HG03095 (cell line): ENCODE measurements at regions not wholly inside any gene's neighbourhood (a gene's known extent, or its start where the extent isn't known, plus 50 kb on each side); places are given as distances from the start of the nearest gene placed in this dataset.

ENCODE experiments used
- ATAC-seq: cut with Tn5 transposase; IDR thresholded peaks from one replicate; pipeline ENCODE4 v1.9.1; 2021; ENCODE audit warnings: moderate library complexity; ENCODE audit not compliant: unreplicated experiment

GRCh38 chr22:49626361-49627216, 201.1 kb downstream of the BRD1 start:
- no peak for ATAC-seq

GRCh38 chr22:49624421-49625177, 203.1 kb downstream of the BRD1 start:
- ATAC-seq = no peak

- no peak for ATAC-seq
Observed at GRCh38 chr22:49623715-49624114, 204.0 kb downstream of the BRD1 start.

- ATAC-seq = no peak
Observed at GRCh38 chr22:49623176-49623575, 204.5 kb downstream of the BRD1 start.

- ATAC-seq = no peak
Observed at GRCh38 chr22:49622241-49623105, 205.2 kb downstream of the BRD1 start.

- ATAC-seq = no peak
Observed at GRCh38 chr22:49621601-49622210, 206.0 kb downstream of the BRD1 start.

- no peak for ATAC-seq
Observed at GRCh38 chr22:49620666-49621065, 207.0 kb downstream of the BRD1 start.

- no peak for ATAC-seq
Observed at GRCh38 chr22:49620003-49620556, 207.6 kb downstream of the BRD1 start.

GRCh38 chr22:49619301-49619700, 208.4 kb downstream of the BRD1 start:
- no peak for ATAC-seq

- no peak for ATAC-seq
Observed at GRCh38 chr22:49618677-49618953, 209.1 kb downstream of the BRD1 start.

GRCh38 chr22:49617866-49618676, 209.6 kb downstream of the BRD1 start:
- ATAC-seq = no peak

- no peak for ATAC-seq
Observed at GRCh38 chr22:49617264-49617663, 210.4 kb downstream of the BRD1 start.

GRCh38 chr22:49616356-49617231, 211.1 kb downstream of the BRD1 start:
- no peak for ATAC-seq

- no peak for ATAC-seq
Observed at GRCh38 chr22:49614966-49615965, 212.4 kb downstream of the BRD1 start.

GRCh38 chr22:49613511-49614270, 214.0 kb downstream of the BRD1 start:
- no peak for ATAC-seq

GRCh38 chr22:49613108-49613507, 214.6 kb downstream of the BRD1 start:
- ATAC-seq = no peak
